ENCODE measurements at regions not wholly inside any gene's neighbourhood (a gene's known extent, or its start where the extent isn't known, plus 50 kb on each side); places are given as distances from the start of the nearest gene placed in this dataset.

DNA sequence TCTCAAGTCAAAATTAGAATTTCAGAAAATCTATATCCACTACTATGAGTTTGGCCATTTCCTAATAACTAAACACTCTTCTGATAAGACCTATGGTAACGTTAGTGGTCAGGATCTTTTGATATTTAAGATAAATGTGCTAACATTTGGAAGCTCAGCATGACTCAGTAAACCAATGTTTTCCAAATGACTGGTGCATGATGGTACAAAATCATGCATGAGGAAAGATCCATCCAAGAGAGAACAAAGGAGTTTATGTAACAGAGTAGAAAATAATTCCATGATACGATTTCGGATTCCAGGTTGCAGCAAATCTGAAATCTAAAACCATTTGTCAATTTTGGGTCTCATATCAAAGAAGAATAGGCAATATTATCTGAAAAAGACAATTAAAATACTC lies 279.2 kb downstream of the NSG2 start:
- Histone ChIP-seq H3K27ac (ENCODE audit: low read depth in 1 of 2, low read length in 2 of 2) (no peak overlapping the region), H3K4me3 (ENCODE audit: low read depth in 1 of 3, low read length in 3 of 3) (no peak overlapping the region), H3K9ac (ENCODE audit: low read depth in 1 of 2, low read length in 2 of 2) (no peak overlapping the region), H3K27me3 (ENCODE audit: control insufficient read depth in 4 of 4, insufficient read depth in 4 of 4, low read length in 3 of 4) (peaks cover 0 to 17% (median 0%) of the 10 kb centered on the region in 4 donors), H3K36me3 (ENCODE audit: control insufficient read depth in 4 of 4, insufficient read depth in 3 of 4, low read depth in 1 of 4, low read length in 3 of 4) (no peaks in the 10 kb centered on the region), H3K9me3 (ENCODE audit: control insufficient read depth in 4 of 4, low read length in 3 of 4) (no peaks in the 10 kb centered on the region), H3K4me1 (ENCODE audit: control insufficient read depth in 4 of 4, insufficient read depth in 4 of 4, low read length in 3 of 4) (no peaks in the 10 kb centered on the region)
- TF ChIP-seq RAD21 (IDR thresholded peaks at IDR 0.05) (no peak), JUND (IDR thresholded peaks at IDR 0.05) (no peak), SP1 (IDR thresholded peaks at IDR 0.05) (no peak), TAF1 (conservative IDR thresholded peaks at IDR 0.05) (no peak), GABPA (IDR thresholded peaks at IDR 0.05 in 1 of 2, conservative IDR thresholded peaks at IDR 0.05 in 1 of 2) (no peak), FOXA1 (IDR thresholded peaks at IDR 0.05) (no peak), EGR1 (IDR thresholded peaks at IDR 0.05; ENCODE audit: low read depth in 2 of 2) (no peak)
- TF ChIP-seq, protein P1, sequence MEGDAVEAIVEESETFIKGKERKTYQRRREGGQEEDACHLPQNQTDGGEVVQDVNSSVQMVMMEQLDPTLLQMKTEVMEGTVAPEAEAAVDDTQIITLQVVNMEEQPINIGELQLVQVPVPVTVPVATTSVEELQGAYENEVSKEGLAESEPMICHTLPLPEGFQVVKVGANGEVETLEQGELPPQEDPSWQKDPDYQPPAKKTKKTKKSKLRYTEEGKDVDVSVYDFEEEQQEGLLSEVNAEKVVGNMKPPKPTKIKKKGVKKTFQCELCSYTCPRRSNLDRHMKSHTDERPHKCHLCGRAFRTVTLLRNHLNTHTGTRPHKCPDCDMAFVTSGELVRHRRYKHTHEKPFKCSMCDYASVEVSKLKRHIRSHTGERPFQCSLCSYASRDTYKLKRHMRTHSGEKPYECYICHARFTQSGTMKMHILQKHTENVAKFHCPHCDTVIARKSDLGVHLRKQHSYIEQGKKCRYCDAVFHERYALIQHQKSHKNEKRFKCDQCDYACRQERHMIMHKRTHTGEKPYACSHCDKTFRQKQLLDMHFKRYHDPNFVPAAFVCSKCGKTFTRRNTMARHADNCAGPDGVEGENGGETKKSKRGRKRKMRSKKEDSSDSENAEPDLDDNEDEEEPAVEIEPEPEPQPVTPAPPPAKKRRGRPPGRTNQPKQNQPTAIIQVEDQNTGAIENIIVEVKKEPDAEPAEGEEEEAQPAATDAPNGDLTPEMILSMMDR (IDR thresholded peaks at IDR 0.05; ENCODE audit: low read depth, low read length, missing input control), result no peak
- TF ChIP-seq, protein P2, sequence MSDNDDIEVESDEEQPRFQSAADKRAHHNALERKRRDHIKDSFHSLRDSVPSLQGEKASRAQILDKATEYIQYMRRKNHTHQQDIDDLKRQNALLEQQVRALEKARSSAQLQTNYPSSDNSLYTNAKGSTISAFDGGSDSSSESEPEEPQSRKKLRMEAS (IDR thresholded peaks at IDR 0.05), result no peak
- WGBS, result 18% methylated on average over 3 of the region's 3 CpGs
- no peak for DNase-seq (ENCODE audit: low spot score)

DNA sequence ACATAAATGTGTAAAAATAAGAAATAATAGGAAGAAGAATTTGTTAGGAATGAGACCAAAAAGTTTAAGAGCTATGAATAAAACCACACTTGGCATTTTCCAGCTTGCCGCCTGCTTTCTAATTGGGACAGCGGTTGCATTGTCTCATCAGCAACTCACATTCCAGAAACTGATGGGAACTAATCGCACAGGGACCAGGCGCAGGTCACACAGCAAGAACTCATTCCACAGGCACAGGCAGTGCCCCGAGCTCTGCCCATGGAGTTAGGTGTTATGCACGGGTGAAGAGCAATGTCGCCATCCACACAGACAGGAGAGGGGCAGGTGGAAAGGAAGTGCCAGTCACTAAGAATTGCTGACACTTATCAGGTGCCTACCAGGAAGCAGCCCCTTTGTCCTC lies 279.9 kb downstream of the NSG2 start:
- TF ChIP-seq HNF4A (conservative IDR thresholded peaks at IDR 0.05) (no peak), GABPA (IDR thresholded peaks at IDR 0.05 in 1 of 2, conservative IDR thresholded peaks at IDR 0.05 in 1 of 2) (no peak), RXRA (IDR thresholded peaks at IDR 0.05) (no peak), JUND (IDR thresholded peaks at IDR 0.05) (no peak), FOXA1 (IDR thresholded peaks at IDR 0.05) (no peak), ATF3 (IDR thresholded peaks at IDR 0.05) (no peak), ZBTB33 (IDR thresholded peaks at IDR 0.05) (no peak), EGR1 (IDR thresholded peaks at IDR 0.05; ENCODE audit: low read depth in 2 of 2) (no peak), FOXA2 (IDR thresholded peaks at IDR 0.05) (no peak), NR2F2 (IDR thresholded peaks at IDR 0.05) (no peak), TAF1 (conservative IDR thresholded peaks at IDR 0.05) (no peak), RAD21 (IDR thresholded peaks at IDR 0.05) (no peak), HNF4G (IDR thresholded peaks at IDR 0.05) (no peak), YY1 (IDR thresholded peaks at IDR 0.05) (no peak)
- TF ChIP-seq, protein P1 (IDR thresholded peaks at IDR 0.05; ENCODE audit: low read depth, low read length, missing input control), result no peak
- TF ChIP-seq, protein P2 (IDR thresholded peaks at IDR 0.05), result no peak
- DNase-seq (ENCODE audit: low spot score), result no peak
- H3K27me3 ChIP-seq (ENCODE audit: control insufficient read depth in 4 of 4, insufficient read depth in 4 of 4, low read length in 3 of 4), result peaks cover 0 to 17% (median 0%) of the 10 kb centered on the region in 4 donors
- H3K36me3 ChIP-seq (ENCODE audit: control insufficient read depth in 4 of 4, insufficient read depth in 3 of 4, low read depth in 1 of 4, low read length in 3 of 4), result no peaks in the 10 kb centered on the region
- no peak overlapping the region for H3K4me3 ChIP-seq (ENCODE audit: low read depth in 1 of 3, low read length in 3 of 3)
- 69% methylated on average over 7 of the region's 7 CpGs for WGBS
- H3K9ac ChIP-seq (ENCODE audit: low read depth in 1 of 2, low read length in 2 of 2), result no peak overlapping the region
- H3K9me3 ChIP-seq (ENCODE audit: control insufficient read depth in 4 of 4, low read length in 3 of 4), result no peaks in the 10 kb centered on the region
- no peak overlapping the region for H3K27ac ChIP-seq (ENCODE audit: low read depth in 1 of 2, low read length in 2 of 2)
- H3K4me1 ChIP-seq (ENCODE audit: control insufficient read depth in 4 of 4, insufficient read depth in 4 of 4, low read length in 3 of 4), result no peaks in the 10 kb centered on the region
